ENCODE measurements at regions not wholly inside any gene's neighbourhood (a gene's known extent, or its start where the extent isn't known, plus 50 kb on each side); places are given as distances from the start of the nearest gene placed in this dataset.

DNA sequence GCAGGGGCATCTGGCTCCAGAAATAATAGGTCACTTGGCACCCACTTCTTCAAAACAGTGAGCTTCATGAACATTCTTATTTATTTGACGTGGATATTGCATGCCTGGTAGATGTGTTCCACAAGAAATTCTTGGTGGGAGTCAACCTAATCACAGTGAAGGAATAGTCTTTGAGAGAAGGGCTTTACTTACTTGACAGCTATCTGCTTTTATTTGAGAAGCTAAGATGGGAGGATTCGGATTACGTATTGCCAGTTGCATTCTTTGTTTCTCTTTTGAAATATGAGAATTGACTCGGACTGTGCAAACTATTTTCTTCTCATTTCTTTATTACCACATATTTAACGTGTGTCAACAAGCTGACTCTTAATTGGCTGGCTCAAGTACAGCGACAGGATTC is 117.2 kb downstream of the FASLG start:
- TF ChIP-seq POLR2A (IDR thresholded peaks at IDR 0.05) = no peak
- TF ChIP-seq, protein P1, sequence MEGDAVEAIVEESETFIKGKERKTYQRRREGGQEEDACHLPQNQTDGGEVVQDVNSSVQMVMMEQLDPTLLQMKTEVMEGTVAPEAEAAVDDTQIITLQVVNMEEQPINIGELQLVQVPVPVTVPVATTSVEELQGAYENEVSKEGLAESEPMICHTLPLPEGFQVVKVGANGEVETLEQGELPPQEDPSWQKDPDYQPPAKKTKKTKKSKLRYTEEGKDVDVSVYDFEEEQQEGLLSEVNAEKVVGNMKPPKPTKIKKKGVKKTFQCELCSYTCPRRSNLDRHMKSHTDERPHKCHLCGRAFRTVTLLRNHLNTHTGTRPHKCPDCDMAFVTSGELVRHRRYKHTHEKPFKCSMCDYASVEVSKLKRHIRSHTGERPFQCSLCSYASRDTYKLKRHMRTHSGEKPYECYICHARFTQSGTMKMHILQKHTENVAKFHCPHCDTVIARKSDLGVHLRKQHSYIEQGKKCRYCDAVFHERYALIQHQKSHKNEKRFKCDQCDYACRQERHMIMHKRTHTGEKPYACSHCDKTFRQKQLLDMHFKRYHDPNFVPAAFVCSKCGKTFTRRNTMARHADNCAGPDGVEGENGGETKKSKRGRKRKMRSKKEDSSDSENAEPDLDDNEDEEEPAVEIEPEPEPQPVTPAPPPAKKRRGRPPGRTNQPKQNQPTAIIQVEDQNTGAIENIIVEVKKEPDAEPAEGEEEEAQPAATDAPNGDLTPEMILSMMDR (IDR thresholded peaks at IDR 0.05) = no peak
